Gastrocnemius medialis (tissue), 4 donors: ENCODE measurements at regions not wholly inside any gene's neighbourhood (a gene's known extent, or its start where the extent isn't known, plus 50 kb on each side); places are given as distances from the start of the nearest gene placed in this dataset.

Experiments
- CTCF ChIP-seq, 5 experiments: fragments of 450-650 bp in 3 of 5; fragments of 200-600 bp in 2 of 5; sonication (generic) in 2 of 5; IDR thresholded peaks in 4 of 5; conservative IDR thresholded peaks in 1 of 5; 1 replicate in 4 of 5; 2 replicates in 1 of 5; pipeline ENCODE4 v1.5.1; 2016 to 2019; ENCODE audit warnings: antibody characterized with exemption in 5 of 5, mild to moderate bottlenecking in 3 of 5, moderate library complexity in 3 of 5
- POLR2A ChIP-seq, 2 donors: fragments of 450-650 bp; IDR thresholded peaks; one replicate each; pipeline ENCODE4 v1.6.1; 2017; ENCODE audit warnings: antibody characterized with exemption in 2 of 2, mild to moderate bottlenecking in 2 of 2, moderate library complexity in 2 of 2

DNA sequence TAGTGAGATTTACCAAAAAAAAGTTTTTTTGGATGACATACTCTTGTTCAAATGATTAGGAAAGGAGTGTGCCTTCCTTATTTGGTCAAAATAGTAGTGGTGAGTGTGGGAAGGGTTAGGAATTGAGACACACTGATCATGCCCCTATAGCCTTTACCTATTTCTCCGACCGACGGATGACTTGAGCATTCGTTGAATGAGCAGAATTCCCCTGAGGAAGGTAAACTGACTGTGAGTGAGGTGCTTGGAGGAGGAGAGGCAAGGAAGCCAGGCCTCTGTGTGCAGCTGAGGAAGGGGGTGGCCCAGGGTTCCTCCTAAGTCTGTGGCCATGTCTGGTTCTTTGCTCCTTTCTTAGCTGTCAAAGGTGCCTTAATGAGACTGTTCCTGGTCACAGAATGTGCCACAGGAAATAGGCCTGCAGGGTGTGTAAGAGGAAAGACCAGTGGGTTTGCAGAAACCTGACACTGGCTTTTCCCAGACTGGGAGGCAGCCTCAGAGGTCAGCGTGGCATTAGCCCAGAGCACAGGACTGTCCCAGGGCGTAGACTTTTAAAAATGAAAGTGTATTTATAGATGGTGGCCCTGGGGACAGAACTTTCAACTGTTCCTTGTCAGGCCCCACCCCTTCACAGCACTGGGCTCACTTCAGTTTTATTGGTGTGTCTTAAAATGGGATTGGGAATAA lies 307.7 kb upstream of the C2CD4B start:
- TF ChIP-seq CTCF (IDR thresholded peaks at IDR 0.05 in 4 of 5, conservative IDR thresholded peaks at IDR 0.05 in 1 of 5) (peak in 1 of 5 experiments; percentile 30), POLR2A (IDR thresholded peaks at IDR 0.05) (no peak)
